ENCODE measurements at regions not wholly inside any gene's neighbourhood (a gene's known extent, or its start where the extent isn't known, plus 50 kb on each side); places are given as distances from the start of the nearest gene placed in this dataset.

- TF ChIP-seq CTCF (IDR thresholded peaks at IDR 0.05), result no peak
- no peak for TF ChIP-seq POLR2A (IDR thresholded peaks at IDR 0.05)
- TF ChIP-seq POLR2AphosphoS5 (IDR thresholded peaks at IDR 0.05), result no peak
- no peak for TF ChIP-seq EP300 (IDR thresholded peaks at IDR 0.05; ENCODE audit: low read depth)
Measured at GRCh38 chr1:116827607-116828105, 73.4 kb downstream of the CD2 start.

Data from transverse colon (tissue), 4 donors.